Right lobe of liver (tissue), 6 donors: ENCODE measurements at regions not wholly inside any gene's neighbourhood (a gene's known extent, or its start where the extent isn't known, plus 50 kb on each side); places are given as distances from the start of the nearest gene placed in this dataset.
"Not testable (repeated sequence)": the region's sequence is repeated elsewhere in the genome, so short reads cannot be mapped to it uniquely, and the experiment has no call there.

Source experiments
- ATAC-seq, 4 donors: fragments of 200-7000 bp; cut with Tn5 transposase; one replicate each; pipeline ENCODE4 v1.9.1; 2020; ENCODE audit warnings: mild to moderate bottlenecking in 4 of 4, moderate library complexity in 4 of 4
- DNase-seq, 3 donors: peaks; one replicate each; pipeline ENCODE4 v3.0.0-alpha.2; 2020
- H3K27ac ChIP-seq, 3 donors: fragments of 200-600 bp; one replicate each; pipeline ENCODE4 v1.8.0; 2022
- H3K27me3 ChIP-seq, 2 donors: fragments of 200-600 bp; one replicate each; pipeline ENCODE4 v1.8.0; 2022
- H3K36me3 ChIP-seq, 4 donors: fragments of 200-600 bp; sonication (generic) in 1 of 4; one replicate each; pipeline versions ENCODE4 v1.5.1 to v1.8.0; 2017 to 2022; ENCODE audit warnings: control low read depth in 1 of 4
- H3K4me1 ChIP-seq, 4 donors: fragments of 200-600 bp; sonication (generic) in 1 of 4; one replicate each; pipeline versions ENCODE4 v1.5.1 to v1.8.0; 2017 to 2022; ENCODE audit warnings: control low read depth in 1 of 4
- H3K4me3 ChIP-seq, 3 donors: fragments of 200-600 bp; one replicate each; pipeline ENCODE4 v1.8.0; 2022
- H3K9me3 ChIP-seq, 4 donors: fragments of 200-600 bp; sonication (generic) in 1 of 4; one replicate each; pipeline versions ENCODE4 v1.5.1 to v1.8.0; 2017 to 2022; ENCODE audit warnings: control low read depth in 1 of 4
- CTCF ChIP-seq, 4 donors: fragments of 200-600 bp in 3 of 4; fragments of 450-650 bp in 1 of 4; IDR thresholded peaks; one replicate each; pipeline versions ENCODE4 v1.5.1 to v1.8.0; 2016 to 2022; ENCODE audit warnings: antibody characterized with exemption in 4 of 4, mild to moderate bottlenecking in 2 of 4
- POLR2A ChIP-seq: fragments of 450-650 bp; IDR thresholded peaks from one replicate; pipeline ENCODE4 v1.6.1; 2017; ENCODE audit warnings: antibody characterized with exemption, mild to moderate bottlenecking
- WGBS: methylation state at CpG from one replicate; pipeline ENCODE4 v1.1.6; 2018; ENCODE audit warnings: low coverage, low lambda C conversion rate; ENCODE audit not compliant: insufficient coverage; ENCODE audit errors: missing lambda C conversion rate; 5-methylcytosine and 5-hydroxymethylcytosine counted together
- intact Hi-C, 2 donors: fragments of 100-400 bp; cut with DNase I; formaldehyde crosslinking; loops; one replicate each; pipeline versions ENCODE4 v1.11.2 to v1.14.1; 2022
- donor health status: DM: no; HTN: yes; CAD: no.
- donor health status: DM: no; HTN: no; CAD: no.
- donor health status: DM: no; HTN: no; CAD: no.
- donor health status: DM: no; HTN: yes; CAD: no.
- donor health status: DM: no; HTN: yes; CAD: no.

GRCh38 chrX:140633105-140633504 is 76.5 kb upstream of the LINC00632 start:
- H3K27me3 ChIP-seq, H3K9me3 ChIP-seq, H3K36me3 ChIP-seq, ATAC-seq, H3K4me1 ChIP-seq, H3K4me3 ChIP-seq, DNase-seq, intact Hi-C loops, H3K27ac ChIP-seq: not testable (repeated sequence)
- 23% methylated on average over 5 of the region's 10 CpGs for WGBS

- H3K4me1 ChIP-seq, result no peaks in the 10 kb centered on the region
- no peak for TF ChIP-seq CTCF (IDR thresholded peaks at IDR 0.05)
- TF ChIP-seq POLR2A, result no peak
- H3K36me3 ChIP-seq, result no peaks in the 10 kb centered on the region
- no peaks in the 10 kb centered on the region for H3K27me3 ChIP-seq
- no peaks in the 10 kb centered on the region for H3K9me3 ChIP-seq
- ATAC-seq, result no peak
- no peak overlapping the region for H3K4me3 ChIP-seq
- H3K27ac ChIP-seq, result no peak overlapping the region
- intact Hi-C loops, result no loop called here
- DNase-seq, result no peak
Observed at GRCh38 chrX:140608111-140608510, 101.4 kb upstream of the LINC00632 start.

- Histone ChIP-seq H3K27me3 (no peaks in the 10 kb centered on the region), H3K36me3 (no peaks in the 10 kb centered on the region), H3K27ac (no peak overlapping the region), H3K9me3 (no peaks in the 10 kb centered on the region), H3K4me1 (no peaks in the 10 kb centered on the region), H3K4me3 (no peak overlapping the region)
- intact Hi-C loops, result no loop called here
- TF ChIP-seq CTCF (IDR thresholded peaks at IDR 0.05), result no peak
- TF ChIP-seq POLR2A, result no peak
- DNase-seq (no peak), ATAC-seq (no peak)
- 56% methylated on average over 3 of the region's 3 CpGs for WGBS
Observed at GRCh38 chrX:140602140-140602539, 97.3 kb upstream of the SOX3 start.

GRCh38 chrX:140599851-140600250 is 95.0 kb upstream of the SOX3 start:
- Histone ChIP-seq H3K4me3 (no peak overlapping the region), H3K36me3 (no peaks in the 10 kb centered on the region), H3K9me3 (no peaks in the 10 kb centered on the region), H3K27ac (no peak overlapping the region), H3K27me3 (no peaks in the 10 kb centered on the region), H3K4me1 (no peaks in the 10 kb centered on the region)
- 60% methylated on average over 1 of the region's 3 CpGs for WGBS
- DNase-seq, result no peak
- intact Hi-C loops, result no loop called here
- no peak for TF ChIP-seq POLR2A
- TF ChIP-seq CTCF (IDR thresholded peaks at IDR 0.05), result no peak
- ATAC-seq, result no peak

- Histone ChIP-seq H3K4me3 (no peak overlapping the region), H3K36me3 (no peaks in the 10 kb centered on the region), H3K9me3 (no peaks in the 10 kb centered on the region), H3K27ac (no peak overlapping the region), H3K4me1 (no peaks in the 10 kb centered on the region), H3K27me3 (no peaks in the 10 kb centered on the region)
- DNase-seq (no peak), ATAC-seq (peak in 1 of 4 donors; percentile 20)
- 72% methylated on average over 2 of the region's 2 CpGs for WGBS
- TF ChIP-seq POLR2A (no peak), CTCF (IDR thresholded peaks at IDR 0.05) (no peak)
- intact Hi-C loops, result no loop called here
Observed at GRCh38 chrX:140589657-140590056, 84.8 kb upstream of the SOX3 start.
